Kasumi-1 (cell line): ENCODE measurements at regions not wholly inside any gene's neighbourhood (a gene's known extent, or its start where the extent isn't known, plus 50 kb on each side); places are given as distances from the start of the nearest gene placed in this dataset.
"Not testable (repeated sequence)": the region's sequence is repeated elsewhere in the genome, so short reads cannot be mapped to it uniquely, and the experiment has no call there.

Experiments used
- DNase-seq, 2 experiments: peaks; one replicate each; lab custom pipeline; 2025; lab: John Stamatoyannopoulos, UW

GRCh38 chr12:88945051-88945732 lies 364.9 kb upstream of the KITLG start:
- DNase-seq, result no peak

GRCh38 chr12:88944397-88944796 lies 364.1 kb upstream of the KITLG start:
- DNase-seq, result no peak

GRCh38 chr12:88940854-88941253 lies 360.6 kb upstream of the KITLG start:
- no peak for DNase-seq

GRCh38 chr12:88935856-88936255 lies 355.6 kb upstream of the KITLG start:
- DNase-seq, result no peak

- DNase-seq, result no peak
Measured at GRCh38 chr12:88934163-88934747, 354.0 kb upstream of the KITLG start.

- DNase-seq, result no peak
Measured at GRCh38 chr12:88932457-88932856, 352.2 kb upstream of the KITLG start.

GRCh38 chr12:88931598-88931997 lies 351.3 kb upstream of the KITLG start:
- DNase-seq, result no peak

- no peak for DNase-seq
Measured at GRCh38 chr12:88925454-88925853, 345.2 kb upstream of the KITLG start.

- no peak for DNase-seq
Measured at GRCh38 chr12:88924162-88924561, 343.9 kb upstream of the KITLG start.

GRCh38 chr12:88923631-88924030 lies 343.4 kb upstream of the KITLG start:
- no peak for DNase-seq

- no peak for DNase-seq
Measured at GRCh38 chr12:88922816-88923215, 342.5 kb upstream of the KITLG start.

GRCh38 chr12:88921890-88922532 lies 341.7 kb upstream of the KITLG start:
- no peak for DNase-seq

- no peak for DNase-seq
Measured at GRCh38 chr12:88921434-88921833, 341.2 kb upstream of the KITLG start.

GRCh38 chr12:88918161-88918560 lies 337.9 kb upstream of the KITLG start:
- no peak for DNase-seq

GRCh38 chr12:88914967-88915366 lies 334.7 kb upstream of the KITLG start:
- no peak for DNase-seq

- DNase-seq, result no peak
Measured at GRCh38 chr12:88909510-88909909, 329.2 kb upstream of the KITLG start.

GRCh38 chr12:88908345-88908744 lies 328.1 kb upstream of the KITLG start:
- no peak for DNase-seq

- no peak for DNase-seq
Measured at GRCh38 chr12:88904705-88905104, 324.4 kb upstream of the KITLG start.

- DNase-seq, result no peak
Measured at GRCh38 chr12:88903333-88903732, 323.1 kb upstream of the KITLG start.

- DNase-seq, result no peak
Measured at GRCh38 chr12:88897723-88898122, 317.5 kb upstream of the KITLG start.

- no peak for DNase-seq
Measured at GRCh38 chr12:88896958-88897357, 316.7 kb upstream of the KITLG start.

- peak; percentile 89 to 95 for DNase-seq
Measured at GRCh38 chr12:88895634-88896033, 315.4 kb upstream of the KITLG start.

GRCh38 chr12:88893801-88894200 lies 313.5 kb upstream of the KITLG start:
- no peak for DNase-seq

- DNase-seq, result not testable (repeated sequence)
Measured at GRCh38 chr12:88891434-88891833, 311.2 kb upstream of the KITLG start.
